Endothelial cell of umbilical vein (primary cell): ENCODE measurements at regions not wholly inside any gene's neighbourhood (a gene's known extent, or its start where the extent isn't known, plus 50 kb on each side); places are given as distances from the start of the nearest gene placed in this dataset.

ENCODE experiments used
- BruUV-seq: library from RNA; stranded (reverse); fragments of 400-500 nt; replicated peaks from 2 replicates; lab custom pipeline; 2021; lab: Mats Ljungman, UMichigan
- CTCF ChIA-PET: fragments of 300-600, 350-600 bp; sonication (Branson Sonifier 250); formaldehyde crosslinking; loops from one replicate; lab custom pipeline; 2021; ENCODE audit warnings: antibody characterized with exemption, inconsistent platforms; lab: Charles Lee
- POLR2A ChIA-PET: fragments of 300-600, 350-600 bp; sonication (Branson Sonifier 250); formaldehyde crosslinking; loops from one replicate; lab custom pipeline; 2021; ENCODE audit warnings: antibody characterized with exemption, inconsistent platforms; lab: Charles Lee
- DNase-seq: peaks from one replicate; pipeline ENCODE4 v3.0.0-alpha.2; 2011; ENCODE audit warnings: low read depth, low spot score
- FAIRE-seq: peaks from 2 replicates; lab custom pipeline; 2011; peaks lifted over from hg19 to GRCh38; lab: Jason Lieb, UNC
- H2AFZ ChIP-seq: 2 replicates; pipeline ENCODE4 v1.6.0; 2012; ENCODE audit warnings: low read depth, low read length, control low read depth, inconsistent platforms
- H3K27ac ChIP-seq: 2 replicates; pipeline ENCODE4 v1.5.1; 2011; ENCODE audit warnings: low read depth, mild to moderate bottlenecking, control low read depth, low read length, moderate library complexity; ENCODE audit not compliant: insufficient read depth
- H3K27me3 ChIP-seq, 2 experiments: 2 replicates each; pipeline versions ENCODE4 v1.6.0 to v1.6.1; 2011; ENCODE audit warnings: low read length in 2 of 2, mixed read lengths in 1 of 2; ENCODE audit not compliant: control insufficient read depth in 2 of 2, insufficient read depth in 2 of 2
- H3K36me3 ChIP-seq, 2 experiments: 2 replicates in 1 of 2; 3 replicates in 1 of 2; pipeline ENCODE4 v1.5.1; 2011; ENCODE audit warnings: low read length in 2 of 2, mild to moderate bottlenecking in 1 of 2, moderate library complexity in 1 of 2; ENCODE audit not compliant: control insufficient read depth in 2 of 2, insufficient read depth in 2 of 2; ENCODE audit errors: extremely low read depth in 1 of 2
- H3K4me1 ChIP-seq: 3 replicates; pipeline ENCODE4 v1.5.1; 2011; ENCODE audit warnings: mild to moderate bottlenecking, low read length; ENCODE audit not compliant: control insufficient read depth, insufficient read depth; ENCODE audit errors: extremely low read depth
- H3K4me2 ChIP-seq: 2 replicates; pipeline ENCODE4 v1.6.1; 2011; ENCODE audit warnings: low read length, control low read depth, mixed read lengths; ENCODE audit not compliant: insufficient read depth
- H3K4me3 ChIP-seq, 3 experiments: fragments of 200-600 bp in 1 of 3; sonication (generic), shearing (Covaris generic) in 1 of 3; replicated peaks in 1 of 3; 2 replicates each; pipeline ENCODE4 v1.5.1; 2011 to 2016; ENCODE audit warnings: control low read depth in 3 of 3, low read length in 3 of 3, mild to moderate bottlenecking in 2 of 3, inconsistent platforms in 1 of 3, low read depth in 1 of 3, moderate library complexity in 1 of 3; ENCODE audit not compliant: insufficient read depth in 1 of 3
- H3K79me2 ChIP-seq: 2 replicates; pipeline ENCODE4 v1.6.0; 2012; ENCODE audit warnings: low read length, inconsistent platforms; ENCODE audit not compliant: control insufficient read depth, insufficient read depth
- H3K9ac ChIP-seq: replicated peaks from 2 replicates; pipeline ENCODE3; 2011; ENCODE audit warnings: low read length, control low read depth; ENCODE audit not compliant: insufficient read depth; ENCODE audit errors: extremely low read depth
- H3K9me1 ChIP-seq: replicated peaks from 3 replicates; pipeline ENCODE4 v1.6.0; 2011; ENCODE audit warnings: mild to moderate bottlenecking, low read length; ENCODE audit not compliant: control insufficient read depth, insufficient read depth; ENCODE audit errors: extremely low read depth
- H3K9me3 ChIP-seq: replicated peaks from 2 replicates; pipeline ENCODE4 v1.5.1; 2012; ENCODE audit warnings: low read length, inconsistent platforms; ENCODE audit not compliant: control insufficient read depth, insufficient read depth
- H4K20me1 ChIP-seq: replicated peaks from 2 replicates; pipeline ENCODE3; 2011; ENCODE audit warnings: mild to moderate bottlenecking, low read length; ENCODE audit not compliant: control insufficient read depth, insufficient read depth; ENCODE audit errors: extremely low read depth
- CTCF ChIP-seq, 2 donors: IDR thresholded peaks; 1 replicate in 1 of 2; 2 replicates in 1 of 2; pipeline ENCODE4 v1.5.1; 2011; ENCODE audit warnings: low read length in 2 of 2, mild to moderate bottlenecking in 2 of 2, moderate library complexity in 2 of 2, control low read depth in 1 of 2, inconsistent platforms in 1 of 2, low read depth in 1 of 2; ENCODE audit not compliant: insufficient read depth in 1 of 2; ENCODE audit errors: extremely low read depth in 1 of 2
- EZH2 ChIP-seq: IDR thresholded peaks from 2 replicates; pipeline ENCODE4 v1.6.1; 2012; ENCODE audit warnings: borderline replicate concordance, low read depth, mild to moderate bottlenecking, moderate library complexity, low read length, inconsistent platforms; ENCODE audit not compliant: severe bottlenecking
- FOS ChIP-seq: IDR thresholded peaks from 2 replicates; pipeline ENCODE4 v1.6.1; 2011; ENCODE audit warnings: mild to moderate bottlenecking, low read length, moderate library complexity, borderline replicate concordance; ENCODE audit not compliant: insufficient read depth
- GATA2 ChIP-seq: IDR thresholded peaks from 2 replicates; pipeline ENCODE4 v1.7.0; 2011; ENCODE audit warnings: low read depth, mild to moderate bottlenecking, moderate library complexity, mixed read lengths, low read length; ENCODE audit not compliant: insufficient read length, insufficient read depth
- JUN ChIP-seq: IDR thresholded peaks from 2 replicates; pipeline ENCODE4 v1.6.1; 2011; ENCODE audit warnings: borderline replicate concordance, low read depth; ENCODE audit not compliant: insufficient read length, insufficient read depth
- MYC ChIP-seq: IDR thresholded peaks from one replicate; pipeline ENCODE4 v1.6.1; 2011; ENCODE audit warnings: mild to moderate bottlenecking, low read depth, low read length
- POLR2A ChIP-seq: IDR thresholded peaks from 2 replicates; pipeline ENCODE4 v1.6.1; 2012; ENCODE audit warnings: low read depth, mild to moderate bottlenecking, control low read depth, low read length
- POLR2AphosphoS5 ChIP-seq: IDR thresholded peaks from 2 replicates; pipeline ENCODE4 v1.6.1; 2012; ENCODE audit warnings: low read depth, mild to moderate bottlenecking, control low read depth, low read length, moderate library complexity; ENCODE audit not compliant: insufficient read depth
- dilution Hi-C: fragments of 300-500 bp; cut with MboI; formaldehyde crosslinking; loops from one replicate; pipeline ENCODE4 v1.15.0; 2019; ENCODE audit warnings: low sequenced_read_pairs; ENCODE audit not compliant: extremely low pct_ligation_motif_present
- intact Hi-C: fragments of 100-400 bp; cut with micrococcal nuclease; formaldehyde crosslinking; loops from one replicate; pipeline ENCODE4 v1.10.0; 2022
- TF ChIP-seq, protein P1 (sequence below): IDR thresholded peaks from 2 replicates; pipeline ENCODE4 v1.6.1; 2011; ENCODE audit not compliant: insufficient read depth, insufficient read length

- no peak overlapping the region for H2AFZ ChIP-seq
- H3K4me2 ChIP-seq, result no peak overlapping the region
- BruUV-seq, result no TSS peak
- ChIA-PET CTCF (no interaction called here), POLR2A (no interaction called here)
- H3K4me3 ChIP-seq, result no peak overlapping the region
- no peaks in the 10 kb centered on the region for H3K27me3 ChIP-seq
- no peak overlapping the region for H3K27ac ChIP-seq
- H3K4me1 ChIP-seq, result no peaks in the 10 kb centered on the region
- H3K9me3 ChIP-seq, result no peaks in the 10 kb centered on the region
- no peaks in the 10 kb centered on the region for H4K20me1 ChIP-seq
- intact Hi-C loops (no loop called here), dilution Hi-C loops (no loop called here)
- TF ChIP-seq CTCF (IDR thresholded peaks at IDR 0.05; ENCODE audit: extremely low read depth in 1 of 2, insufficient read depth in 1 of 2, low read depth in 1 of 2, low read length in 2 of 2) (no peak), POLR2AphosphoS5 (no peak), JUN (no peak), MYC (no peak), EZH2 (no peak), GATA2 (no peak), FOS (no peak), POLR2A (no peak)
- TF ChIP-seq, protein P1, sequence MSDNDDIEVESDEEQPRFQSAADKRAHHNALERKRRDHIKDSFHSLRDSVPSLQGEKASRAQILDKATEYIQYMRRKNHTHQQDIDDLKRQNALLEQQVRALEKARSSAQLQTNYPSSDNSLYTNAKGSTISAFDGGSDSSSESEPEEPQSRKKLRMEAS, result no peak
- DNase-seq (no peak), FAIRE-seq (no peak)
- no peaks in the 10 kb centered on the region for H3K79me2 ChIP-seq
- H3K9ac ChIP-seq, result no peak overlapping the region
- H3K9me1 ChIP-seq, result no peaks in the 10 kb centered on the region
- no peaks in the 10 kb centered on the region for H3K36me3 ChIP-seq
Measured at GRCh38 chr18:43714343-43715010, 437.2 kb upstream of the SYT4 start.
